ENCODE measurements at regions not wholly inside any gene's neighbourhood (a gene's known extent, or its start where the extent isn't known, plus 50 kb on each side); places are given as distances from the start of the nearest gene placed in this dataset.
A peak's percentile ranks its signal among the peaks of the same experiment; 100 is the strongest.

DNA sequence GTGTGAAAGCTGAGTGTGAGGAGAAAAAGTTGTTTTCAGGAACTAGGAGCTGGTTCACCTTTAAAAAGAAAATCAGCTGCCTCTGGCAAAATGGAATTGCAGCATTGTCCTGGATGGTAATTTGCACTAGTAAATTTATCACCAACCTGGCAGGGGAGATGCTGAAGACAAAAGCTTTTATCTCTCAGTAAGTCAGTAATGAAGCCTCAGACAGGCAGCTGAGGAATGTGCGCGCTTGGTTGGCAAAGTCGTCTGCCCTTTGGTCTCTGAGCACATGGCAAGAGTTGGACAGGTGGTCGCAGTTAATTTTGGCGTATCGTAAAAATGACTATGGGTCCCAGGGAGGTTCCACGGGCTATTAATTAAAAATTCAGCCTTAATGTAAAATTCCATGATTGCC, 131.9 kb downstream of the BACH1 start (continued):
- TF ChIP-seq ZNF462 (CRISPR knock-in tag; IDR thresholded peaks at IDR 0.05) (no peak), EZH2 (IDR thresholded peaks at IDR 0.05; ENCODE audit: low read depth, unreplicated experiment) (no peak), ZNF331 (CRISPR knock-in tag; IDR thresholded peaks at IDR 0.05; ENCODE audit: low read depth) (no peak)
- TF ChIP-seq, protein P1, sequence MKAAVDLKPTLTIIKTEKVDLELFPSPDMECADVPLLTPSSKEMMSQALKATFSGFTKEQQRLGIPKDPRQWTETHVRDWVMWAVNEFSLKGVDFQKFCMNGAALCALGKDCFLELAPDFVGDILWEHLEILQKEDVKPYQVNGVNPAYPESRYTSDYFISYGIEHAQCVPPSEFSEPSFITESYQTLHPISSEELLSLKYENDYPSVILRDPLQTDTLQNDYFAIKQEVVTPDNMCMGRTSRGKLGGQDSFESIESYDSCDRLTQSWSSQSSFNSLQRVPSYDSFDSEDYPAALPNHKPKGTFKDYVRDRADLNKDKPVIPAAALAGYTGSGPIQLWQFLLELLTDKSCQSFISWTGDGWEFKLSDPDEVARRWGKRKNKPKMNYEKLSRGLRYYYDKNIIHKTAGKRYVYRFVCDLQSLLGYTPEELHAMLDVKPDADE (IDR thresholded peaks at IDR 0.05) = no peak

GRCh38 chr21:29431178-29431577, 132.5 kb downstream of the BACH1 start:
- ATAC-seq = no peak
- H3K36me3 Mint-ChIP-seq (ENCODE audit: low read depth) = no peaks in the 10 kb centered on the region
- TF ChIP-seq NANOG (IDR thresholded peaks at IDR 0.05; ENCODE audit: borderline replicate concordance) (no peak), CREB1 (CRISPR knock-in tag; IDR thresholded peaks at IDR 0.05; ENCODE audit: low read depth) (no peak), ZNF114 (CRISPR knock-in tag; IDR thresholded peaks at IDR 0.05) (no peak), ZNF331 (CRISPR knock-in tag; IDR thresholded peaks at IDR 0.05; ENCODE audit: low read depth) (no peak), STAT1 (IDR thresholded peaks at IDR 0.05; ENCODE audit: unreplicated experiment) (no peak), POLR2AphosphoS5 (IDR thresholded peaks at IDR 0.05; ENCODE audit: low read depth) (no peak), ZNF462 (CRISPR knock-in tag; IDR thresholded peaks at IDR 0.05) (no peak)

More at GRCh38 chr21:29431178-29431577, 132.5 kb downstream of the BACH1 start:
- no peaks in the 10 kb centered on the region for H3F3A ChIP-seq (replicated peaks; ENCODE audit: low read depth)
- H3K4me2 ChIP-seq = no peak overlapping the region
- no peak overlapping the region for H3K27ac Mint-ChIP-seq
- H3K4me1 Mint-ChIP-seq = peaks cover 12% of the 10 kb centered on the region; the same call in 2 of the 3 replicates
- H3K79me2 ChIP-seq (replicated peaks; ENCODE audit: insufficient read depth) = no peaks in the 10 kb centered on the region
- H3K9me2 ChIP-seq (ENCODE audit: insufficient read depth) = 0 out of 2 replicates have a peak, but pooled peaks cover 5% of the 10 kb centered on the region
- H2AFZ ChIP-seq = no peak overlapping the region
- H3K9me3 Mint-ChIP-seq = no peaks in the 10 kb centered on the region
- no peaks in the 10 kb centered on the region for H3K27me3 ChIP-seq (ENCODE audit: insufficient read depth)
- H3K27me3 Mint-ChIP-seq (ENCODE audit: insufficient read depth, low read depth, poor library complexity) = peaks cover 2% of the 10 kb centered on the region
- no peaks in the 10 kb centered on the region for H3K36me3 ChIP-seq (ENCODE audit: insufficient read depth)
- DNase-seq (ENCODE audit: low spot score) = peak; percentile 7
- H3K4me1 ChIP-seq (ENCODE audit: insufficient read depth) = peaks cover 10% of the 10 kb centered on the region
- H4K20me1 ChIP-seq (replicated peaks; ENCODE audit: insufficient read depth) = no peaks in the 10 kb centered on the region
- H3K4me3 Mint-ChIP-seq = no peak overlapping the region
- H3K4me3 ChIP-seq = no peak overlapping the region
- no peak overlapping the region for H3K27ac ChIP-seq (ENCODE audit: low read depth)
